ENCODE measurements at regions not wholly inside any gene's neighbourhood (a gene's known extent, or its start where the extent isn't known, plus 50 kb on each side); places are given as distances from the start of the nearest gene placed in this dataset.

DNA sequence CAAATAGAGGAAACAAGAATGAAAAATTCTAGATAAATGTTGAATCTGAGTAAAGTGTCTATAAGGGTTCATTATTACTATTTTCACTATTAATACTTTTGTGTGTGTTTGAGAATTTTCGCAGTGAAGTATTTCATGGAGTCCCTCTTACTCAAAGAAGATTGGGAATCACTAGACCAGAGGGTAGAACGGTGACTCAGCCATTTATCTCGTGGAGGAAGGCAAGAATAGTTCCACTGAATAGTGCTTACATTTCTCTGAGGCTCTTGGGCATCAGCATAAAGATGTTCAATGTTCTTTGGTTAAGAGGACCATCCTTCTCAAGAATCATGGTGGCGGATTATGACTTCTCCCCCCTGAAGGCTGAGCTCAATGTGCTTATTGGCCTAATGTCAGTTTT, 376.7 kb upstream of the ARID1B start:
- Mint-ChIP-seq H3K27me3 (no peaks in the 10 kb centered on the region), H3K36me3 (ENCODE audit: low read depth) (no peaks in the 10 kb centered on the region), H3K4me1 (peaks cover 36% of the 10 kb centered on the region), H3K9me3 (ENCODE audit: low read depth) (no peaks in the 10 kb centered on the region), H3K27ac (no peak overlapping the region), H3K4me3 (no peak overlapping the region)
- DNase-seq (no peak), ATAC-seq (no peak)
- intact Hi-C loops (cut with DNase I, micrococcal nuclease), result no loop called here
- POLR2A ChIA-PET, result no interaction called here
- CTCF ChIA-PET, result no interaction called here

DNA sequence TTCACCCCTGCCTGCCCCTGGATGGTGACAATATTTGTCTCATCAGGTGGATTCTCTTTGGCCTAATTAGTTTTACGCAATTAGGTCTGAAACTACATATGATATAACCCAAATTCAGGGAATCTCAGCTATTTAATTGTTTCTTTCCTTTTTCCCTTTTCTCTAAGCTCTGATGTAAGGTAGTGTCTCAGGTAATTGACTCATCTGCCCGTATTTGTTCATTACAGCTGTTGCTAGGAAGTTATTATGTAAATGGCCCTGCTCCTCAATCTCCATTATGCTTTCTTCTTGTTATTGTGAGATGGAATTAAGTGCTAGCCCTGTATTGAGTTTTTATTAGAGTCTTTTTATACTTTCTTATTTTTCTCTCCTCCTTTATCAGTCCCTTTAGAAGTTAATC, 378.2 kb upstream of the ARID1B start:
- peaks cover under 1% of the 10 kb centered on the region for H3K27me3 Mint-ChIP-seq
- DNase-seq (no peak), ATAC-seq (no peak)
- H3K27ac Mint-ChIP-seq, result no peak overlapping the region
- peaks cover 49% of the 10 kb centered on the region for H3K4me1 Mint-ChIP-seq
- H3K4me3 Mint-ChIP-seq, result no peak overlapping the region
- intact Hi-C loops (cut with DNase I, micrococcal nuclease), result loop anchor here (5.0 to 10.0 kb wide), 5 partner anchors 204 to 1074 kb away; no protein-coding TSS in a partner anchor
- CTCF ChIA-PET, result no interaction called here
- POLR2A ChIA-PET, result no interaction called here
- no peaks in the 10 kb centered on the region for H3K36me3 Mint-ChIP-seq (ENCODE audit: low read depth)
- no peaks in the 10 kb centered on the region for H3K9me3 Mint-ChIP-seq (ENCODE audit: low read depth)

DNA sequence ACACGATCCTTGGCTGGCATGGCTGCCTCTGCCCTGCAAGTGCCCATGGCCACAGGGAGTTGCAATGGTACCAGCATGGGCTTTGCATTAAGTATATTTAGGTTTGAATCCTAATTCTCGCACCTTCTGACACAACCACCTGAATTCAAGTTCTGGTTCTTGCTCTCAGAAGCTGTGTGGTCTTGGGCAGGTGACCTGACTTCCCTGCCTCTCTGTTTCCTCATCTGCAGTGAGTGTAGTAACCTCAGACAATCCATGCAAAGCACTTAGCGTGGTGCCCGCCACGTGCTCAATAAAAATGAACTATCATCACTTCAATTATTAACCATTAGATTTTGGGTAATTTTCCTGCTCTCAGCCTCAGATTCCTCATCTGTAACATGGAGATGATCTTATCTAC, 378.8 kb upstream of the ARID1B start:
- ATAC-seq (no peak), DNase-seq (no peak)
- CTCF ChIA-PET, result no interaction called here
- intact Hi-C loops (cut with DNase I, micrococcal nuclease), result loop anchor here (5.0 to 10.0 kb wide), 5 partner anchors 204 to 1074 kb away; no protein-coding TSS in a partner anchor
- POLR2A ChIA-PET, result no interaction called here
- no peaks in the 10 kb centered on the region for H3K36me3 Mint-ChIP-seq (ENCODE audit: low read depth)
- H3K27me3 Mint-ChIP-seq, result peaks cover 4% of the 10 kb centered on the region
- no peak overlapping the region for H3K27ac Mint-ChIP-seq
- no peaks in the 10 kb centered on the region for H3K9me3 Mint-ChIP-seq (ENCODE audit: low read depth)
- no peak overlapping the region for H3K4me3 Mint-ChIP-seq
- H3K4me1 Mint-ChIP-seq, result peaks cover 55% of the 10 kb centered on the region

DNA sequence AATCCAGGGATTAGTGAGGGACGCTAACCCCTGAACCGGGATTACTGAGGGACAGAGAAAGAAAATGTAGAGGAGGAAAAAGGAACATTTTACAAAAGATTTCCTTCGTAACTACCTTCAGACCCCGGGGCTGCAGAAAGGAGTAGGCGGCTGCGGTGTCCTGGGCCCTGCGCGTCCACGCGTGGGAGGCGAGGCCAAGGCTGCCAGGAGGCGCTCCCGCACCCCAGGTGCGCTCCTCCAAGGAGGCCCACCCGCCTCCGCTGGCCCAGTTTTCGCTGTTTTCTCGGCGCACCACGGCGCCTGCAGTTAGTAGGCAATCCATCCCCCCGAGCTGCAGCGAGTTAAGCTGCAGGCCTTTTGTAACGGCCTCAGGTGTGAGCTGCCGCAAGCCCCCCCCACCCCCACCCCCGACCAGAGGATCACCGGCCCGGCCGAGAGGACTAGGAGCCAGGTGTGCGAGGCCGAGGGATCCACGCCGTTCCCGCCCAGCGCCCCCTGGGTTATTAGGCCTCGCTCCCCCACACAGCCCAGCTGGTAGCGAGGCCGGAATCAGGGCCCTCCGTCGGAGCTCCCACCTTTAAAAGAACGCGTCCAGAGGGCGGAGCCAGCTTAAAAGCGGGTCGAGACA, 380.3 kb upstream of the ARID1B start:
- H3K4me1 Mint-ChIP-seq, result peaks cover 70% of the 10 kb centered on the region
- no peaks in the 10 kb centered on the region for H3K9me3 Mint-ChIP-seq (ENCODE audit: low read depth)
- intact Hi-C loops (cut with DNase I, micrococcal nuclease), result loop anchor here (1.0 to 10.0 kb wide), 9 partner anchors 147 to 1072 kb away; no protein-coding TSS in a partner anchor
- ChIA-PET POLR2A (no interaction called here), CTCF (no interaction called here)
- DNase-seq (peak; percentile 46), ATAC-seq (peak; percentile 14)
- H3K27me3 Mint-ChIP-seq, result peaks cover 4% of the 10 kb centered on the region
- peak overlapping the region; percentile 45 for H3K4me3 Mint-ChIP-seq
- peak overlapping the region; percentile 72 for H3K27ac Mint-ChIP-seq
- H3K36me3 Mint-ChIP-seq (ENCODE audit: low read depth), result no peaks in the 10 kb centered on the region

DNA sequence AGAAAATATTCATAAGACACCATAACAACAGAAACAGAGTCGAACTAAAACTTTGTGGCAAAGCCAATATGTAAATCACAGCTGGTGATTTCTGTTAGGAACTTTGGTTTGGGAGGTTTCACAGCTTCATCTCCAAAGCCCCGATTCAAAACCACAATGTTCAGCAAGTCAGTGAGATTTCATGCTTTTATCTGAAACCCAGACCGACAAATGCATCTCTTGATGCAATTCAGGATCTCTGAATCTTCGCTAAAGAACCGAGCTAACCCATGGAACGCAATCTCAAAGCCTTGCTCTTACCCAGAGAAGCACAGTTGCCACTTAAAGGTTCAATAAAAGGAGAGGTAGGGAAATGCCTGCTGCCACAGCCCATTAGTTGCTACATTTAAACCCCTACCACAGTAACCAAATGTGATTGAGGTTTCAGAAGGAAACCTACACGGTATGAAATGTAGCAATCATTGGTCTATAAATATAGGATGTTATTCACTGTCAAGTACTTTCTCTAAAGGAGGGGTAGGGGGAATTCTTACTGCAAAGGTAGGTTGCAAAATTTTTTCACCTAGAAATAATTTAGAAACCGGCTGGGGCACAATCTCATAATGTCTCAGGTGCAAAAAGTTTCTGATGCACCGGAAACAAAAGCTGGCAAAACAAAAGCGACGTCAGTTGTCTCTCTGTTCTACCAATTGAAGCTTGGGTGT, 381.0 kb upstream of the ARID1B start:
- H3K9me3 Mint-ChIP-seq (ENCODE audit: low read depth), result no peaks in the 10 kb centered on the region
- no peaks in the 10 kb centered on the region for H3K36me3 Mint-ChIP-seq (ENCODE audit: low read depth)
- peak; percentile 46 for DNase-seq
- intact Hi-C loops (cut with DNase I, micrococcal nuclease), result loop anchor here (1.0 to 10.0 kb wide), 9 partner anchors 146 to 1071 kb away; no protein-coding TSS in a partner anchor
- ChIA-PET CTCF (interaction anchor here (0.6 to 1.1 kb wide), 2 partner anchors 27 to 80 kb away, joined by 3 read pairs; no protein-coding TSS in a partner anchor), POLR2A (interaction anchor here (0.6 kb wide), 1 partner anchor 559 kb away, joined by 5 read pairs; no protein-coding TSS in a partner anchor)
- H3K4me3 Mint-ChIP-seq, result peak overlapping the region; percentile 45
- H3K27ac Mint-ChIP-seq, result peak overlapping the region; percentile 72
- peaks cover 77% of the 10 kb centered on the region for H3K4me1 Mint-ChIP-seq
- H3K27me3 Mint-ChIP-seq, result peaks cover 4% of the 10 kb centered on the region
- peak; percentile 66 for ATAC-seq

DNA sequence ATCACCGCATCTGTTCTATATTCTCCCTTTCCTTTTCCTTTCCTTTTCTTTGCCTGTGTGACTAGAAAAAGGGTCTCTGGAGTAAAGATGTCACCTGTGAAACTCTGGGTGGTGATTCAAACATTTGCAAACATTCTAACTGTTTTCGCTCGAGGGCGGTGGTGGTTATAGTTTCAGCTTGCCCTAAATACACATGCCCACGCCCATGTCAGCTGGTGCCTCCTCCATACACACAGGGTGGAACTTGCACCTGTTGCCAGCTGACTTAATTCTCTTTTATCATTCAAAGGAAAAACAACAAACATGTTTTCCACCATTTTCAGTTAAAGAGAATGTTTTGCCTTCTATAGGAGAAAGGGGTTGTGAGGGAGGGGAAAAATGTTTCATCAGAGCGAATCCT, 381.9 kb upstream of the ARID1B start:
- peak; percentile 76 for DNase-seq

DNA sequence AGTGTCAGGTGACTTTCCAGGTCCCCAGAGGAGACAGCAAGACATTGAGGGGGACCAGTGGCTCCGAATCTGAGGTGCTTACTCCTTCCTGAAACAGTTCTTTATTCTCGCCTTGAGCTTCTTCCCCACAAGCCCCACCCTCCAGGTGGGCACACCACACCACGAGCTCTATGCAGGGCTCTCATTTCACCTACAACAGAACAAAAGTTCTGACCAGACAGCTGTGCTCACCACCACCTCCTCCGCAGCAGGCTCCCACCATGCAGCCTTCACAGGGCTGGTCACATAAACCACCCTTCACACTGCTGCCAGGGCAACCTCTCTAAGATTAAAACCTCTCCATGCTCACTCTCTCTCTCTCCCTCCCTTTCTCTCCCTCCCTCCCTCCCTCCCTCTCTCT, 384.5 kb upstream of the ARID1B start:
- Mint-ChIP-seq H3K27ac (no peak overlapping the region), H3K27me3 (peaks cover 4% of the 10 kb centered on the region), H3K4me3 (no peak overlapping the region), H3K36me3 (ENCODE audit: low read depth) (no peaks in the 10 kb centered on the region), H3K4me1 (peaks cover 67% of the 10 kb centered on the region), H3K9me3 (ENCODE audit: low read depth) (no peaks in the 10 kb centered on the region)
- ATAC-seq, result no peak
- DNase-seq, result no peak
- ChIA-PET CTCF (interaction anchor here (1.0 kb wide), 1 partner anchor 116 kb away, joined by 3 read pairs; no protein-coding TSS in a partner anchor), POLR2A (interaction anchor here (0.6 kb wide), 1 partner anchor 168 kb away, joined by 7 read pairs; no protein-coding TSS in a partner anchor)
- intact Hi-C loops (cut with DNase I, micrococcal nuclease), result loop anchor here (10.0 kb wide), 3 partner anchors 198 to 1068 kb away; no protein-coding TSS in a partner anchor

More for the DNA sequence above, 381.9 kb upstream of the ARID1B start:
- Mint-ChIP-seq H3K27me3 (peaks cover 4% of the 10 kb centered on the region), H3K4me3 (peak overlapping the region; percentile 23), H3K27ac (peak overlapping the region; percentile 72), H3K9me3 (ENCODE audit: low read depth) (no peaks in the 10 kb centered on the region), H3K36me3 (ENCODE audit: low read depth) (no peaks in the 10 kb centered on the region), H3K4me1 (peaks cover 84% of the 10 kb centered on the region)
- ChIA-PET CTCF (interaction anchor here (0.6 to 1.1 kb wide), 2 partner anchors 28 to 58 kb away, joined by 3 to 4 read pairs; no protein-coding TSS in a partner anchor), POLR2A (no interaction called here)
- peak; percentile 64 for ATAC-seq
- intact Hi-C loops (cut with DNase I, micrococcal nuclease), result loop anchor here (5.0 to 10.0 kb wide), 5 partner anchors 200 to 1070 kb away; no protein-coding TSS in a partner anchor

DNA sequence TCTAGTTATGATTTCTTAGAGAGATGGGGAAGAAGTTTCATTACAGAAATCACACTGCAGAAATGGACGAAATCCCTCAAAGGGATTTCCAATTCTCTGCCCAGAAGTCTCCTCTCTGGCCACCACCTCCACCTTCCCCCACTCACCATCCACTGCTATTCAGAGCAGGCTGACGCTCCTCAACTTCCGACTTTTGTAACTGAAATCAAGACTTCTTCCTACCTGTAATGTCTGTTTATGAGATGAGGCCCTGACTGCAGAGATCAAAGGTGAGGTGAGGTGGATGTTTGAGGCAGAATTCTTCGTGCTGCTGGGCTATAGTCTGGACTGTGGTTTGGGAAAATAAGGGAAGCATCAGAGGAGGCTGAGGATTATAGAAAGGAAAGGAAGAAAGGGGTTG, 385.2 kb upstream of the ARID1B start:
- no peak overlapping the region for H3K4me3 Mint-ChIP-seq
- no peak overlapping the region for H3K27ac Mint-ChIP-seq
- no peaks in the 10 kb centered on the region for H3K9me3 Mint-ChIP-seq (ENCODE audit: low read depth)
- H3K4me1 Mint-ChIP-seq, result peaks cover 61% of the 10 kb centered on the region
- DNase-seq (no peak), ATAC-seq (no peak)
- intact Hi-C loops (cut with DNase I, micrococcal nuclease), result loop anchor here (10.0 kb wide), 3 partner anchors 197 to 1067 kb away; no protein-coding TSS in a partner anchor
- ChIA-PET CTCF (interaction anchor here (1.0 kb wide), 1 partner anchor 116 kb away, joined by 3 read pairs; no protein-coding TSS in a partner anchor), POLR2A (interaction anchor here (0.6 kb wide), 1 partner anchor 167 kb away, joined by 7 read pairs; no protein-coding TSS in a partner anchor)
- H3K36me3 Mint-ChIP-seq (ENCODE audit: low read depth), result no peaks in the 10 kb centered on the region
- peaks cover 4% of the 10 kb centered on the region for H3K27me3 Mint-ChIP-seq

DNA sequence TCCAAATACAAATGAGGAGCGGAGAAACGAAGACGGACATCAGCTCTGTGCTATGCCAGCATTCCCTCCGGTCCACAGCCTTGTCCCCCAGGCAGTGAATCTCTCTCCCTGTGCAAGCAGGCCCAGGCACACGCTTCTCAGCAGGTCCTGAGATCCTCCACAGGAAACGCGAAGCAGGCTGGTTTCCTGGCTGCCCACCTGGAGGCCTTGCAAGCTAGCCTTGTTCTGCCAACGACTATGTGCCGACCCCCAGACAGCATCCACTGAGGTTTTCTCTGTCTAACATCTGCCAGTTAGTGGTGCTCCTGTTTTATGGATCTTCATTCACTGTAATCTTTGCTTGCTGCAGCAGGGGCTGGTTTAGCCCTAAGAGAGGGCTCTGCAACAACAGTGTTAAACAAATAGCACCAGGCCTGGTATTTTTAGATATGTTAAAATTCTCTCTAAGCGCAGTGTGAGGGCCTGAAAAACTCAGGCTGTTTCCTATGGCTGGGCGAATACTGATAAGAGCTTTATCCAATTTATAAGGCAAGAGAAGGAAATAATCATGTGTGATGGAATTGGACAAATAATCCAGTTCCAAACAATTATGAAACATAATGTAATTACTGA, 386.0 kb upstream of the ARID1B start:
- CTCF ChIA-PET, result no interaction called here
- no peak for DNase-seq

DNA sequence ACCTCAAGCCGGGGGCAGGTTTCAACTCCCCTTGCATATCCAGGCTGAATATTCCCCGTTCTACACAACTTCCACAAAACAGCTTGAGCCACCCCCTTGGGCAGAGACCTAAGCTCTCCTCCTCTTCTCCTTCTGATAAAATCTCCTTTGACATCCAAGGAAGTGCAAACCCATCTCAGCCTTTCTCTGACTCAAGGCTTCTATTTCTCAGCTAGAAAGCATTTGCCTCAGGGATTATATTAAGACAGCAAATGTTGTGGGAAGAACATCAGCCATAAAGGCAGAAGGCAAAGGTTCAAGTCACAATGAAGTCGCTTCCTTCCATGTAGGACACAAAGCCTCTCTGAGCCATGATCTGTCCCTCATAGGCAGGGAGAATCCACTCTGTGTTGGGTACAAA, 386.6 kb upstream of the ARID1B start:
- Mint-ChIP-seq H3K27ac (no peak overlapping the region), H3K36me3 (ENCODE audit: low read depth) (no peaks in the 10 kb centered on the region), H3K27me3 (peaks cover 4% of the 10 kb centered on the region), H3K9me3 (ENCODE audit: low read depth) (peaks cover 2% of the 10 kb centered on the region), H3K4me1 (peaks cover 50% of the 10 kb centered on the region), H3K4me3 (no peak overlapping the region)
- ATAC-seq (no peak), DNase-seq (no peak)
- ChIA-PET CTCF (no interaction called here), POLR2A (no interaction called here)
- intact Hi-C loops (cut with DNase I, micrococcal nuclease), result loop anchor here (10.0 kb wide), 3 partner anchors 196 to 1066 kb away; no protein-coding TSS in a partner anchor

More for the DNA sequence above, 386.0 kb upstream of the ARID1B start:
- peaks cover 4% of the 10 kb centered on the region for H3K27me3 Mint-ChIP-seq
- H3K36me3 Mint-ChIP-seq (ENCODE audit: low read depth), result no peaks in the 10 kb centered on the region
- no peak overlapping the region for H3K4me3 Mint-ChIP-seq
- H3K9me3 Mint-ChIP-seq (ENCODE audit: low read depth), result peaks cover under 1% of the 10 kb centered on the region
- POLR2A ChIA-PET, result no interaction called here
- ATAC-seq, result no peak
- peaks cover 55% of the 10 kb centered on the region for H3K4me1 Mint-ChIP-seq
- intact Hi-C loops (cut with DNase I, micrococcal nuclease), result loop anchor here (10.0 kb wide), 3 partner anchors 196 to 1066 kb away; no protein-coding TSS in a partner anchor
- H3K27ac Mint-ChIP-seq, result no peak overlapping the region

DNA sequence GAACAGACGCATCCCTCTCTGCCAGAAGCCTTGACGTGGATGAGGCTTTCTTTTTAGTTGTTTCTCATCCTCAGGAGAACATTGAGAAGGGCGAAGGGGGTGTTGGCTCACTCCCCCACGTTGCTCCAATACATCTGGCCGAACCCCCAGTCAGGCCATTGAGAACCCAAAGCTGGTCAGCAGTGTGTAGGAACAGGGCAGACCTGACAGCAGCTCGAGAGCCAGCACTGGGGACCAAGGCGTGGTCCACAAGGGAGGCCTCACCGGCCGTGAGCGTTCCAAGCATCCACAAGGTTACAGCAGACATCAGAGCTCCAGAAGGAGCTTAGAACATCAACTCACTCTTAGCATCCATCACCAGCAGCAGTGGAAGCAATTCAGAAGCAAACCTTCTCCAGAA, 387.9 kb upstream of the ARID1B start:
- Mint-ChIP-seq H3K27me3 (peaks cover 4% of the 10 kb centered on the region), H3K4me1 (peaks cover 37% of the 10 kb centered on the region), H3K27ac (no peak overlapping the region), H3K4me3 (no peak overlapping the region), H3K9me3 (ENCODE audit: low read depth) (peaks cover 2% of the 10 kb centered on the region), H3K36me3 (ENCODE audit: low read depth) (no peaks in the 10 kb centered on the region)
- DNase-seq (no peak), ATAC-seq (no peak)
- intact Hi-C loops (cut with DNase I, micrococcal nuclease), result no loop called here
- CTCF ChIA-PET, result no interaction called here
- POLR2A ChIA-PET, result no interaction called here
